Mucosa of rectum (tissue), 2 donors: ENCODE measurements at regions not wholly inside any gene's neighbourhood (a gene's known extent, or its start where the extent isn't known, plus 50 kb on each side); places are given as distances from the start of the nearest gene placed in this dataset.

ENCODE experiments used
- H3K27ac ChIP-seq, 2 donors: one replicate each; pipeline ENCODE4 v1.7.0; 2013; ENCODE audit warnings: inconsistent platforms in 2 of 2, low read depth in 2 of 2, low read length in 2 of 2
- H3K27me3 ChIP-seq, 2 donors: one replicate each; pipeline ENCODE4 v1.7.0; 2013; ENCODE audit warnings: low read length in 2 of 2; ENCODE audit not compliant: control insufficient read depth in 2 of 2, insufficient read depth in 2 of 2
- H3K36me3 ChIP-seq, 2 donors: one replicate each; pipeline ENCODE4 v1.7.0; 2013; ENCODE audit warnings: low read length in 2 of 2; ENCODE audit not compliant: control insufficient read depth in 2 of 2, insufficient read depth in 2 of 2
- H3K4me1 ChIP-seq, 2 donors: one replicate each; pipeline ENCODE4 v1.7.0; 2013; ENCODE audit warnings: low read length in 2 of 2, mild to moderate bottlenecking in 1 of 2; ENCODE audit not compliant: control insufficient read depth in 2 of 2, insufficient read depth in 2 of 2
- H3K4me3 ChIP-seq, 2 donors: one replicate each; pipeline ENCODE4 v1.7.0; 2013; ENCODE audit warnings: low read length in 2 of 2
- H3K9ac ChIP-seq, 2 donors: one replicate each; pipeline ENCODE4 v1.7.0; 2013; ENCODE audit warnings: low read length in 2 of 2, low read depth in 1 of 2, mild to moderate bottlenecking in 1 of 2
- H3K9me3 ChIP-seq, 2 donors: one replicate each; pipeline ENCODE4 v1.7.0; 2013; ENCODE audit warnings: low read length in 2 of 2; ENCODE audit not compliant: control insufficient read depth in 2 of 2
- donor health status: healthy.
- donor health status: Normal muscosa, but diverticular disease.

- Histone ChIP-seq H3K4me1 (no peaks in the 10 kb centered on the region), H3K27ac (no peak overlapping the region), H3K36me3 (no peaks in the 10 kb centered on the region), H3K9ac (no peak overlapping the region), H3K4me3 (no peak overlapping the region), H3K27me3 (no peaks in the 10 kb centered on the region), H3K9me3 (no peaks in the 10 kb centered on the region)
Measured at GRCh38 chr6:14744212-14744556, 501.7 kb upstream of the JARID2 start.

- H3K4me1 ChIP-seq: no peaks in the 10 kb centered on the region
- no peaks in the 10 kb centered on the region for H3K27me3 ChIP-seq
- no peak overlapping the region for H3K9ac ChIP-seq
- no peaks in the 10 kb centered on the region for H3K36me3 ChIP-seq
- no peaks in the 10 kb centered on the region for H3K9me3 ChIP-seq
- H3K27ac ChIP-seq: no peak overlapping the region
- H3K4me3 ChIP-seq: no peak overlapping the region
Measured at GRCh38 chr6:14746139-14746837, 499.6 kb upstream of the JARID2 start.

- Histone ChIP-seq H3K9ac (no peak overlapping the region), H3K9me3 (no peaks in the 10 kb centered on the region), H3K36me3 (no peaks in the 10 kb centered on the region), H3K27ac (no peak overlapping the region), H3K4me1 (no peaks in the 10 kb centered on the region), H3K27me3 (no peaks in the 10 kb centered on the region), H3K4me3 (no peak overlapping the region)
Measured at GRCh38 chr6:14747881-14748520, 497.9 kb upstream of the JARID2 start.

GRCh38 chr6:14748679-14749078, 497.2 kb upstream of the JARID2 start:
- no peaks in the 10 kb centered on the region for H3K9me3 ChIP-seq
- H3K27ac ChIP-seq: no peak overlapping the region
- H3K27me3 ChIP-seq: no peaks in the 10 kb centered on the region
- no peak overlapping the region for H3K4me3 ChIP-seq
- H3K36me3 ChIP-seq: no peaks in the 10 kb centered on the region
- H3K9ac ChIP-seq: no peak overlapping the region
- no peaks in the 10 kb centered on the region for H3K4me1 ChIP-seq

- no peak overlapping the region for H3K4me3 ChIP-seq
- no peak overlapping the region for H3K27ac ChIP-seq
- no peaks in the 10 kb centered on the region for H3K4me1 ChIP-seq
- H3K9ac ChIP-seq: no peak overlapping the region
- no peaks in the 10 kb centered on the region for H3K36me3 ChIP-seq
- H3K27me3 ChIP-seq: no peaks in the 10 kb centered on the region
- no peaks in the 10 kb centered on the region for H3K9me3 ChIP-seq
Measured at GRCh38 chr6:14750059-14750661, 495.7 kb upstream of the JARID2 start.

GRCh38 chr6:14751645-14752175, 494.2 kb upstream of the JARID2 start:
- no peaks in the 10 kb centered on the region for H3K27me3 ChIP-seq
- H3K36me3 ChIP-seq: no peaks in the 10 kb centered on the region
- no peak overlapping the region for H3K4me3 ChIP-seq
- no peaks in the 10 kb centered on the region for H3K9me3 ChIP-seq
- H3K4me1 ChIP-seq: no peaks in the 10 kb centered on the region
- H3K9ac ChIP-seq: no peak overlapping the region
- no peak overlapping the region for H3K27ac ChIP-seq

GRCh38 chr6:14754751-14755513, 490.9 kb upstream of the JARID2 start:
- no peak overlapping the region for H3K9ac ChIP-seq
- no peaks in the 10 kb centered on the region for H3K36me3 ChIP-seq
- no peak overlapping the region for H3K4me3 ChIP-seq
- H3K9me3 ChIP-seq: no peaks in the 10 kb centered on the region
- H3K4me1 ChIP-seq: peaks cover 0 to 2% of the 10 kb centered on the region in 2 donors
- H3K27me3 ChIP-seq: no peaks in the 10 kb centered on the region
- H3K27ac ChIP-seq: no peak overlapping the region

- Histone ChIP-seq H3K36me3 (no peaks in the 10 kb centered on the region), H3K9me3 (no peaks in the 10 kb centered on the region), H3K27me3 (no peaks in the 10 kb centered on the region), H3K27ac (no peak overlapping the region), H3K4me3 (no peak overlapping the region), H3K4me1 (peaks cover 3 to 10% of the 10 kb centered on the region in 2 donors), H3K9ac (no peak overlapping the region)
Measured at GRCh38 chr6:14756340-14756739, 489.5 kb upstream of the JARID2 start.

GRCh38 chr6:14757014-14757413, 488.9 kb upstream of the JARID2 start:
- H3K27me3 ChIP-seq: no peaks in the 10 kb centered on the region

GRCh38 chr6:14757418-14757817, 488.5 kb upstream of the JARID2 start:
- no peaks in the 10 kb centered on the region for H3K36me3 ChIP-seq
- no peak overlapping the region for H3K27ac ChIP-seq

More at GRCh38 chr6:14757014-14757413, 488.9 kb upstream of the JARID2 start:
- Histone ChIP-seq H3K4me3 (no peak overlapping the region), H3K36me3 (no peaks in the 10 kb centered on the region), H3K9me3 (no peaks in the 10 kb centered on the region), H3K4me1 (peaks cover 3 to 10% of the 10 kb centered on the region in 2 donors), H3K27ac (no peak overlapping the region), H3K9ac (no peak overlapping the region)

More at GRCh38 chr6:14757418-14757817, 488.5 kb upstream of the JARID2 start:
- Histone ChIP-seq H3K4me1 (peaks cover 3 to 10% of the 10 kb centered on the region in 2 donors), H3K27me3 (no peaks in the 10 kb centered on the region), H3K9me3 (no peaks in the 10 kb centered on the region), H3K9ac (no peak overlapping the region), H3K4me3 (no peak overlapping the region)
